Hematopoietic multipotent progenitor cell treated with erythropoietin and hydrocortisone succinate and interleukin-3 and kit ligand, for 4 days (in vitro differentiated cells): ENCODE measurements at regions not wholly inside any gene's neighbourhood (a gene's known extent, or its start where the extent isn't known, plus 50 kb on each side); places are given as distances from the start of the nearest gene placed in this dataset.
"Not testable (repeated sequence)": the region's sequence is repeated elsewhere in the genome, so short reads cannot be mapped to it uniquely, and the experiment has no call there.

Source experiments
- DNase-seq: peaks from one replicate; pipeline ENCODE4 v3.0.0-alpha.2; 2015

DNA sequence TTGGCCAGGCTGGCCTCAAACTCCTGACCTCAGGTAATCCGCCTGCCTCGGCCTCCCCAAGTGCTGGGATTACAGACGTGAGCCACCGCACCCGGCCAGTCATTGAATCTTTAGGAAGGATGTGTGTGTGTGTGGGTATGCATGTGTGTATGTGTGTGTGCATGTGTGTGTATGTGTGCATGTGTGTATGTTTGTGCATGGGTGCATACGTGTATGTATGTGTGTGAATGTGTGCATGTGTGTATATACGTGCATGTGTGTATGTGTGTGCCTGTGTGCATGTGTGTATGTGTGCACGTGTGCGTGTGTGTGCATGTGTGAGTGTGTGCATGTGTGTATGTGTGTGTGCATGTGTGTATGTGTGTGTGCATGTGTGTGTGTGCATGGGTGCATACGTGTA is 120.1 kb upstream of the SHH start:
- DNase-seq = not testable (repeated sequence)

DNA sequence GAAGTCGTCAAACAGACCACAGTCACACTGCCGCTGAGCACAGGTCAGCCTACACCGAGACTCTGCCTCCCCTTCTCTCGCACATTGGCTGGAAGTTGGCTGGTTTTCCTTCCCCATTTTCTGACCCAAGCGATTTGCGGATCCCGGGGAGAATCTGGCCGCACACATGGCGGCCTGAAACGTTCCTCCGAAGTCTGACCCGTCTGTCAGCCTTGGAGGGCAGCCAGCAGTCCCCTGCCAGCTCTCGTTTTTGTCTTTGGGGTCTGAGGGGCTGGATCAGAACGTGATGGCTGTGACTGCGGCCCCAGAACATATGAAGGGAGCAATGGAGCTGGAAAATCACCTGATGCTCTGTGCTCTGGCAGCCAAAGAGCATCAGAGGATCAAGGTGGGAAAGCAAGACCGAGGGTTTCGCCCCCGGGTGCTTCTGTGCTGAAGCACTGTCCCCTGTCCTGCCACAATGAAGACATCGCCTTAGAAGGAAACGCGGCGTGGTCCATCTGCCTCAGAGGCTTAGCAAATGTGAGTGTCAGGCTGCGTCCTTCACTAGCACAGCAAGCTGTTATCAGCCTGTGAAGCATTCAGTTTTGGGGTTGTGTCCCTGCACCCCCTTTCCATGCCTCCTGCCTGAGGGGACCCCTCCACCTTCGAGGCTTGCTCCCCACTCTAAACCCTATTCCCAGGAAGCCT is 119.3 kb upstream of the SHH start:
- no peak for DNase-seq

DNA sequence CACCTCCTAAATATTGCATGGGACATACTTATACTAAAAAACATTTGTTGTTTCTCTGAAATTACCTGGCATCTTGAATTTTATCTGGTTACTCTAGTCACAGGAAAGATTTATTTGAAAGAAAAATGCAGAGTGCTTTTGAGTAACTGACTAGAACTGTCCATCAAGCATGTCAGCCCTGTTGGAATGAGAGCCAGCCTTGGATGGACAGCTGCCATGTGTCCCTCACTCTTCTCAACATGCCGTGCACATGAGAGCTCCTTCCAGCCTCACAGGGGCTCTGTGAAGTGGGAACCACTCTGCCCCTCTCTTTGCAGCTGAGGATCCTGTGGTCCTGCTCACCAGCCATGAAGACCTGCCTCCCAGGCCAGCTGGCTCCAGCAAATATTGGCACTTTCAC is 118.3 kb upstream of the SHH start:
- DNase-seq = no peak

DNA sequence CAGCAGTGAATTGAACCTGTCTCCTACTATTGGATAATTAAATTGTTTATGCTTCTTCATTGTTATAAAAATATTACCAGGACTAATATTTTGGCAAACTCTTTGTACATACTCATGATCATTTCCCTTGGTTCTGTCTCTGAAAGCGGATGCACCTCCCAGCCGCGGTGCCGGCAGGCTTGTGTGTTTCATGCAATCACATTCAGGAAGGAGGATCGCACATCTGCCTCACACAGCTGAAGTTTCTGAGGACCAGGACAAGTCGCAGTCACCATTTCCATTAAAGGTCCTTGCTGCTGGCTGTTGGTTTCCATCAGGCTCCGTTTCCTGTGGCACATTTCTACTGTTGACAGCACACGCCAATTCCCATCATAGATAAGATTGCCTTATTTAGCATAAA is 117.8 kb upstream of the SHH start:
- DNase-seq = no peak

DNA sequence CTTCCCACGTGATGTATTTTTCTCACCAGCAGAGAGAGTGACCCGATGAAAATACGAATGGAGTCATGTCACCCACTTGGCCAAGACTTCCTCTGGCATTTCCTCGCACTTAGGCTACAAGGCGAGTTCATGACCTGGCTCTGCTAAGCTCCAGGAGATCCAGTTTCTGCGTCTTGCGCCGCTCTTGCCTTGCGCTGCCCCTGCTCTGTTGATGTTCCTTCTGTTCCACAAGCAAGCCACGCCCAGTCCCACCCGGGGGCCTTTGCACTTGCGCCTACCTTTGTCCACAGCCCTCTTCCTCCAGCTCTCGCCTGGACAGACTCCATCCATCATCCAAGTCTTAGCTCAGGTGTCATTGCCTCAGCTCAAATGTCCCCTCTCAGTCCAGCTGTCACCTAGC is 116.3 kb upstream of the SHH start:
- no peak for DNase-seq

GRCh38 chr7:155927905-155928304 is 115.6 kb upstream of the SHH start:
- DNase-seq = no peak

DNA sequence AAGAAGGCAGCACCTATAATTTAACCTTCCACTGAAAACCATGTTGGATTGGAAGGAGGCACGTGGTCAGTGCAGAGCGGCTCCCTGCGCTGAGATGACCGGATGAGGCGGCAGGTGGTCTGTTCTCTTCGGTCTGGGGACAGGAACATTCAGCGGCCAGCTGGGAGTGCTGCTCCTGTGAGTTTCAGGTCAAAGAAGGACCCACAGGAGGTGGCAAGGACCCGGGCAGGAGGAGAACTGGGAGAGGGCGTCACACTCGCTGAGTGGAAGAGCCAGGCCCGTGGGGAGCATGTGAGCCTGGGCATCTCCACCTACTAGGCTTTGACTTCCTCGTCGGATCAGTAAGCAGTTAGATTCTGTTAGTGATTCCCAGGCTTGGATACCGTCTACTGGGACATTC is 113.4 kb upstream of the SHH start:
- no peak for DNase-seq

- DNase-seq = no peak
Observed at GRCh38 chr7:155922067-155922816, 110.0 kb upstream of the SHH start.

GRCh38 chr7:155921804-155922066 is 109.5 kb upstream of the SHH start:
- no peak for DNase-seq

GRCh38 chr7:155921086-155921803 is 109.0 kb upstream of the SHH start:
- no peak for DNase-seq

DNA sequence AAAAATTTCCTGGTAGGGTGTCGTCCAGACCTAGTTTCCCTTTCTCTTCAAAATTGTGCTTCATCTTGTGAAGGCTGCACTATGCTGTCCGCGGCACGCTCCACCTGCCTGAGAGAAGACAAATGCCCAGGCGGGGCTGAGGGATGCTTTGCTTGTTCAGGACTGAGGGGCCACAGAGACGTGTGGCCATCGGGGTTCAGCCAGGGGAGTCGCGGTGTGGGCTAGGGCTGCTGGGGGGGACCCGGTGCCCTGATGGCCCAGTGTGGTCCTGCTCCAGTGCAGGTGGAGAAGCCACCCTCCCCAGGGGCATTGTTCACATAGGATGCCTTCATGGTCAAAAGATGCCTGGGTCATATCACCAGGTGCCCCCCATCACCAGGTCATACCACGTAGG is 107.8 kb upstream of the SHH start:
- DNase-seq = no peak

DNA sequence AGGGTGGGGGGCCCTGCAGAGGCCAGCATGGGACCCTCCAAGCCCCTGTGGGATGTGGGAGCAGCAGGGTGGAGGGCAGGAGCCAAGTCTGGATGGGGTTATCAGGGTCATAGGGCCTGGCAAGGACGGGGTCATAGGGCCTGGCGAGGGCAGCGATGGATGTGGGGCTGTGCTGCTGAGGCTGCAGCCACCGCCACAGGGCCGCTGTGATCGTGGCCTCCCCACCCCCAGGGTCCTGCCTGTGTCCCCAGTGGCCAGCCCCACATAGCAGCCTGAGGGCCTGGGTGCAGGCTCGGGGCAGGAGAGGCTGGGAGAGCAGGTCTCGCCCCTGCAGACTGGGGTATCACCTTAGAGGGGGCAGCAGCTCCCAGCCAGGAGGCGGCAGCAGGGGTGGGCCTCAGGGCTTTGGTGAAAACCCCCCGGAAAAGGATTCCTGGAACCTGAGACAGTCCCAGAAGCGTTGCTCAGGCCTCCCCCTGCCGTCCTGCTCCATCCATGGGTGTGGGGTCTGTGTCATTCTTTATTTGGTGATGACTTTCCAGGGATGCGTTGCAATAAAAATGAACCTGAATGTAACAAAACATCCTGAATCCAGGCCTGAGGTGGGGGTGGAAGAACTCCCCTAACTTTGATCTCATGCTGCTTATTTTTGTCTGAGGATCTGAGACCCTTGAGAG is 107.3 kb upstream of the SHH start:
- DNase-seq = no peak

DNA sequence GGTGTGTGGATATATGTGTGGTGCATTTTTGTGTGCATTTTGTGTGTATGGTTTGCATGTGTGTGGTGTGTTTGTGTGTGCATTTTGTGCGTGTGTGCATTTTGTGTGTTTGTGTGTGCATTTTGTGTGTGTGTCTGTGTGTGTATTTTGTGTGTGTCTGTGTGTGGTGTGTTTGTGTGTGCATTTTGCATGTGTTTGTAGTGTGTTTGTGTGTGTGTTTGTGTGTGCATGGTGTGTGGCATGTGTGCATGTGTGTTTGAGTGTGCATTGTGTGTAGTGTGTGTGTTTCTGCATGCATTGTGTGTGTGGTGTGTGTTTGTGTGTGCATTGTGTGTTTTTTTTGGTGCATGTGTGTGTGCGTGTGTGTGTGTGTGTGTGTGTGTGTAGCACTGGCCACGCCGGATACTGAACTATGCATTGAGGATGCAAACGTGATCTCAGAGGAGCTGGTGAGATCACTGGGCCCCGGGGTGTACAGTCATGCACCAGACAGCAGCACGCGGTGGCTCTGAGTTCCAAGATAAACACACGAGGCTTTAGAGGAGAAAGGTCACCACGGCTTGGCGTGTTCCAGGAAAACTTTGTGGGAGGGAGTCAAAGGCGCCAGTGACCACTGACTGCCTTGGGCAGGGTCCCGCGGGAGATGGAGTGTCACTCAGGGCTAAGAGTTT is 106.6 kb upstream of the SHH start:
- peak; percentile 3 for DNase-seq

GRCh38 chr7:155917836-155918430 is 105.7 kb upstream of the SHH start:
- peak; percentile 59 for DNase-seq

DNA sequence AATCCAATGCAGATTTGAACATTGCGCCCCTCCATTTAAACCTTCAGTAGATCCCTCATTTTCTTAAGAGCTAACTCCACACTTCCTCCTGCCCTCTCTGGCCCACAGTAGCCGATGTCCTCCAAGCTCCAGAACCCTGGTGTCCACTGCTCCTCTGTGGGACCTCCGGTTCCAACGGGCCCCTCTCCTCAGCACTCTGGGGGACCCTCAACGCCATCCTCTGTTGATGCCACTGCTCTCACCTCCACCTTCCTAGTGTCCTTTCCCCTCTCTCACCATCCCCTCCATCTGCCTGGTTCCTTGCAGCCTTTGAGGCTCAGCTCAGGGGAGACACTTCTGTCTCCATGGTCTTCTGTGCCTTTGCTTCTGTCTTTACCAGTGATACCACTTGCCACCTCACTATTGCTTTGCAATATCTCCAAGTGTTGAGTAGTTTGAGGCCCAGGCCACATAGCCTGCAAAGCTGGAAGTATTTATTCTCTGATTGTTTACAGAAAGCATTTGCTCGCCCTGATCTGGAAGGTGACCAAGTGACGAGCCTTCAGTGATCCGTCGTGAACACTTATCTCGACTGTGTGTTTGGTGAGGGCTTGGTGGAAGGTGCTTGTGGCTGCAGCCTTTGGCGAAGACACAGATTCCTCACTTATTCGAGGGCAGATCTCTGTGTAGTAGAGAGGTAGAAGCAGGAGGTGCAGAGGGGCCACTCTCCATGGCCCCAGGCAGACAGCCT is 104.8 kb upstream of the SHH start:
- no peak for DNase-seq

- no peak for DNase-seq
Observed at GRCh38 chr7:155914341-155914740, 102.1 kb upstream of the SHH start.

- no peak for DNase-seq
Observed at GRCh38 chr7:155913719-155914118, 101.5 kb upstream of the SHH start.

DNA sequence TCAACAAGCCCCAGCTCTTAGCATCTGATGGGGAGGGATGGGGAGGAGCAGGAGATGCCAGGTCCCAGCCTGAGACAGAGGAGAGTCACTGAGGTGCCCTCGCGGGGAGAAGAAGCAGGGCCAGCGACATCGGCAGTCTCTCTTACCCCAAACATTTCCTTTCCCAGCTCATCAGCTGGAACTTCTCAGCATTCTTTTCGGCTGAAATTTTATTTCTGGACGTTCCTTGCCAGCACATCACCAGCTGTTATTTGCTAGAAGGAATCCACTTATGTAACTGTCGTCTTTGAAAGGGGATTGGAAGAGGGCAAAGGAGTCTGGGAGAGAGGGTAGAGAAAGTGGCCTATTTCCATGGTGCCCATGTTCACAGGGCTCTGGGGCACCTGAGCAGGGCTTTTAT is 101.0 kb upstream of the SHH start:
- DNase-seq = no peak

GRCh38 chr7:155911471-155912105 is 99.3 kb upstream of the SHH start:
- DNase-seq = no peak

- no peak for DNase-seq
Observed at GRCh38 chr7:155908385-155908784, 96.1 kb upstream of the SHH start.

GRCh38 chr7:155907450-155908200 is 95.4 kb upstream of the SHH start:
- DNase-seq = no peak
